ENCODE measurements at regions not wholly inside any gene's neighbourhood (a gene's known extent, or its start where the extent isn't known, plus 50 kb on each side); places are given as distances from the start of the nearest gene placed in this dataset.

GRCh38 chr18:65017372-65017760 lies 733.4 kb upstream of the CDH7 start:
- TF ChIP-seq CTCF (conservative IDR thresholded peaks at IDR 0.05 in 1 of 2, IDR thresholded peaks at IDR 0.05 in 1 of 2; ENCODE audit: low read depth in 1 of 2, low read length in 2 of 2) = no peak
- no peak for TF ChIP-seq EZH2 (IDR thresholded peaks at IDR 0.05; ENCODE audit: low read length, missing control alignments)

Data from fibroblast of lung (primary cell).